GM21360 (cell line): ENCODE measurements at regions not wholly inside any gene's neighbourhood (a gene's known extent, or its start where the extent isn't known, plus 50 kb on each side); places are given as distances from the start of the nearest gene placed in this dataset.
"Not testable (repeated sequence)": the region's sequence is repeated elsewhere in the genome, so short reads cannot be mapped to it uniquely, and the experiment has no call there.

Experiments used
- ATAC-seq: cut with Tn5 transposase; IDR thresholded peaks from one replicate; pipeline ENCODE4 v1.9.1; 2021; ENCODE audit warnings: mild to moderate bottlenecking, moderate library complexity; ENCODE audit not compliant: unreplicated experiment

GRCh38 chr7:156401617-156402016 is 239.0 kb upstream of the RNF32 start:
- ATAC-seq = no peak

- ATAC-seq = no peak
Observed at GRCh38 chr7:156400046-156400445, 240.5 kb upstream of the RNF32 start.

GRCh38 chr7:156397249-156397648 is 243.3 kb upstream of the RNF32 start:
- ATAC-seq = no peak

- no peak for ATAC-seq
Observed at GRCh38 chr7:156389116-156389692, 251.4 kb upstream of the RNF32 start.

- no peak for ATAC-seq
Observed at GRCh38 chr7:156386097-156386496, 254.5 kb upstream of the RNF32 start.

- ATAC-seq = no peak
Observed at GRCh38 chr7:156384706-156385105, 255.9 kb upstream of the RNF32 start.

GRCh38 chr7:156383526-156383925 is 257.0 kb upstream of the RNF32 start:
- no peak for ATAC-seq

GRCh38 chr7:156380261-156380660 is 260.3 kb upstream of the RNF32 start:
- no peak for ATAC-seq

GRCh38 chr7:156379324-156380070 is 261.1 kb upstream of the RNF32 start:
- no peak for ATAC-seq

GRCh38 chr7:156378806-156379205 is 261.8 kb upstream of the RNF32 start:
- no peak for ATAC-seq

GRCh38 chr7:156376317-156376716 is 264.3 kb upstream of the RNF32 start:
- no peak for ATAC-seq

GRCh38 chr7:156374335-156374734 is 266.2 kb upstream of the RNF32 start:
- no peak for ATAC-seq

GRCh38 chr7:156369929-156370328 is 270.6 kb upstream of the RNF32 start:
- not testable (repeated sequence) for ATAC-seq

GRCh38 chr7:156368053-156368843 is 272.3 kb upstream of the RNF32 start:
- no peak for ATAC-seq

- no peak for ATAC-seq
Observed at GRCh38 chr7:156363751-156364150, 276.8 kb upstream of the RNF32 start.

GRCh38 chr7:156360835-156361234 is 279.7 kb upstream of the RNF32 start:
- ATAC-seq = no peak

GRCh38 chr7:156356551-156356950 is 284.0 kb upstream of the RNF32 start:
- ATAC-seq = no peak

- no peak for ATAC-seq
Observed at GRCh38 chr7:156353352-156353751, 287.2 kb upstream of the RNF32 start.

- not testable (repeated sequence) for ATAC-seq
Observed at GRCh38 chr7:156347703-156348248, 292.8 kb upstream of the RNF32 start.

- no peak for ATAC-seq
Observed at GRCh38 chr7:156347132-156347531, 293.4 kb upstream of the RNF32 start.

GRCh38 chr7:156344595-156344994 is 296.0 kb upstream of the RNF32 start:
- no peak for ATAC-seq

GRCh38 chr7:156334636-156335035 is 305.9 kb upstream of the RNF32 start:
- ATAC-seq = no peak
